NCI-H1048 (cell line): ENCODE measurements at regions not wholly inside any gene's neighbourhood (a gene's known extent, or its start where the extent isn't known, plus 50 kb on each side); places are given as distances from the start of the nearest gene placed in this dataset.
"Not testable (repeated sequence)": the region's sequence is repeated elsewhere in the genome, so short reads cannot be mapped to it uniquely, and the experiment has no call there.

ENCODE experiments used
- DNase-seq: peaks from one replicate; lab custom pipeline; 2025; lab: John Stamatoyannopoulos, UW

- no peak for DNase-seq
Measured at GRCh38 chr1:181172082-181172481, 83.6 kb downstream of the IER5 start.

GRCh38 chr1:181173761-181174447, 85.4 kb downstream of the IER5 start:
- no peak for DNase-seq

- DNase-seq, result no peak
Measured at GRCh38 chr1:181174861-181175260, 86.4 kb downstream of the IER5 start.

GRCh38 chr1:181175356-181175910, 86.9 kb downstream of the IER5 start:
- no peak for DNase-seq

- DNase-seq, result no peak
Measured at GRCh38 chr1:181175955-181176354, 87.5 kb downstream of the IER5 start.

- no peak for DNase-seq
Measured at GRCh38 chr1:181178241-181178879, 89.9 kb downstream of the IER5 start.

GRCh38 chr1:181179279-181179986, 90.9 kb downstream of the IER5 start:
- DNase-seq, result no peak

- no peak for DNase-seq
Measured at GRCh38 chr1:181179987-181180365, 91.5 kb downstream of the IER5 start.

- DNase-seq, result no peak
Measured at GRCh38 chr1:181180407-181181031, 92.0 kb downstream of the IER5 start.

GRCh38 chr1:181181792-181182585, 93.5 kb downstream of the IER5 start:
- DNase-seq, result no peak

GRCh38 chr1:181184621-181185020, 96.1 kb downstream of the IER5 start:
- DNase-seq, result no peak

GRCh38 chr1:181185461-181185860, 97.0 kb downstream of the IER5 start:
- no peak for DNase-seq

- DNase-seq, result not testable (repeated sequence)
Measured at GRCh38 chr1:181186133-181186532, 97.6 kb downstream of the IER5 start.

- no peak for DNase-seq
Measured at GRCh38 chr1:181187337-181188126, 99.0 kb downstream of the IER5 start.

GRCh38 chr1:181189245-181189644, 100.7 kb downstream of the IER5 start:
- DNase-seq, result no peak

GRCh38 chr1:181189691-181190363, 101.3 kb downstream of the IER5 start:
- peak; percentile 11 for DNase-seq

- no peak for DNase-seq
Measured at GRCh38 chr1:181190364-181191035, 102.0 kb downstream of the IER5 start.

- DNase-seq, result no peak
Measured at GRCh38 chr1:181191494-181192040, 103.1 kb downstream of the IER5 start.

GRCh38 chr1:181192316-181192715, 103.8 kb downstream of the IER5 start:
- no peak for DNase-seq
